Testis (tissue), 2 donors: ENCODE measurements at regions not wholly inside any gene's neighbourhood (a gene's known extent, or its start where the extent isn't known, plus 50 kb on each side); places are given as distances from the start of the nearest gene placed in this dataset.

Experiments
- DNase-seq: peaks from one replicate; pipeline ENCODE4 v3.0.0-alpha.2; 2019
- H3K27ac ChIP-seq, 2 donors: fragments of 200-600 bp; sonication (generic); one replicate each; pipeline ENCODE4 v1.5.1; 2019
- H3K27me3 ChIP-seq: fragments of 200-600 bp; sonication (generic); one replicate; pipeline ENCODE4 v1.5.1; 2019
- H3K36me3 ChIP-seq: fragments of 200-600 bp; sonication (generic); one replicate; pipeline ENCODE4 v1.5.1; 2017; ENCODE audit warnings: low read depth; ENCODE audit errors: missing control alignments
- H3K4me1 ChIP-seq: fragments of 200-600 bp; sonication (generic); one replicate; pipeline ENCODE4 v1.5.1; 2019
- H3K4me3 ChIP-seq, 2 donors: fragments of 200-600 bp; sonication (generic); one replicate each; pipeline ENCODE4 v1.5.1; 2017 to 2019
- H3K9me3 ChIP-seq: fragments of 200-600 bp; sonication (generic); one replicate; pipeline ENCODE4 v1.5.1; 2017
- CTCF ChIP-seq, 3 experiments: fragments of 450-650 bp in 2 of 3; fragments of 200-600 bp in 1 of 3; sonication (generic) in 1 of 3; IDR thresholded peaks; one replicate each; pipeline ENCODE4 v1.5.1; 2016 to 2019; ENCODE audit warnings: antibody characterized with exemption in 3 of 3, mild to moderate bottlenecking in 2 of 3, moderate library complexity in 1 of 3
- POLR2A ChIP-seq: fragments of 450-650 bp; IDR thresholded peaks from one replicate; pipeline ENCODE4 v1.6.1; 2017; ENCODE audit warnings: antibody characterized with exemption, mild to moderate bottlenecking, moderate library complexity
- WGBS, 2 donors: methylation state at CpG; one replicate each; pipeline ENCODE4 v1.1.5; 2018; 5-methylcytosine and 5-hydroxymethylcytosine counted together
- intact Hi-C: fragments of 100-400 bp; cut with DNase I; formaldehyde crosslinking; loops from one replicate; pipeline ENCODE4 v1.15.1; 2023; ENCODE audit warnings: low total_unique reads

DNA sequence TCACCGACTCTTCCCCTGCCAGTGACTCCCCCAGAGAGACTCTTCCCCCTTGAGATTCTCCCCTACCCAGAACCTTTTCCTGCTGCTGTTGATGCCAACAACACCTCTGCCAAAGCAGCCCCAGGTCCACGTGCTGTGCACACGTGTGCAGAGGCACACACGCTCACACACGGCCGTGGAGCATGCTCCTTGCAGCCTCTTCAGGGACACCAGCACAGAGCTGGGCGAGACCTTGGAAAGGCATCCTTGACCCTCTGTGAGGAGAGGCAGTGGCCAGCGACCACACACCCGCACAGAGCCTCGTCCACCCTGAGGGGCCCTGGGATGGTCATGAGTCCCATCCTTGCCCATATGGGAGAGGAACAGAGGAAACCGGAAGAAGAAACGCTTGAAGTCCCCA, 181.9 kb downstream of the RBFOX3 start:
- 71 to 74% methylated on average over 10 to 12 of the region's 12 CpGs for WGBS, 2 donors
- no peak overlapping the region for H3K4me3 ChIP-seq
- intact Hi-C loops, result no loop called here
- H3K9me3 ChIP-seq, result no peaks in the 10 kb centered on the region
- DNase-seq, result no peak
- no peaks in the 10 kb centered on the region for H3K4me1 ChIP-seq
- no peak overlapping the region for H3K27ac ChIP-seq
- no peaks in the 10 kb centered on the region for H3K27me3 ChIP-seq
- no peaks in the 10 kb centered on the region for H3K36me3 ChIP-seq
- no peak for TF ChIP-seq POLR2A
- TF ChIP-seq CTCF (IDR thresholded peaks at IDR 0.05), result no peak

DNA sequence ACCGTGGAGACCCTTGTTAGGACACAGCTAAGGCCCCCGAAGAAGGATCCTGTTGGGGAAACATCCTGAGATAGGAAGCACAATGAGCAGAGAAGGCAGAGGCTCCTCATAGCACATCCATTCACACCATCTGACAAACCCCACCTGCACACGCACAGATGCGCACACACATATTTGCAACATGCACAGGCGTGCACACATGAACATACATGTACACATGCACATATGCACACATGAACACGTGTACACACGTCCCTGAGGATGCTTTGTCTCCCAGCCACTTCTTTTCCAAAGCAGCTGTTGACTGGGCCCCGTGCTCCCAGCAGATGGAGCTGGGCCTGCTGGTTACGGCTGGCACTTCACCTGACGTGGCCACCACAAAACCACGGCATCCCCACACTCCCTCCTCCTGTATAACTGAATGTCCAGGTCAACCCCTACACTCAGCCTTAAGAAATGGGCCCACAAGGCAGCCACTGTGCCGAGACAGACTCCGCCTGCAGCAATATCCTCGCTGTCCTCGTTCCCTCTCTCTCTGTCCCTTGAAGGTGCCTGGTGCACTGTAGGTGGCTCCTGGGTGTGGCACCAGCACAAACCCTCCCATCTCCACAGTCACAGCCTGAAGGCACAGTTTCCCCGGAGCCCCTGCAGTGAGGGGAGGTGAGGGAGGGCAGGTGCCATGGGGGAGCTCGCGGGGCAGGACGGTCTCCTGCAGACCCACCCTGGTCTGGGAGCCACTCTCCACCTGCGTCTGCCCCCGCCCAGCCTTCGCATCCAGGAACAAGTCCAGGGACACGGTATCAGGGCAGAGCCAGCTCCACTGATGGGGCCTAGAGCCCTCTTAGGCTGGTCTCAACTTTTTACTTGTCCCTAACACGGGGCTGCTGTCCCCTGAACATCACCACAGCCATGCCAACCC, 183.0 kb downstream of the RBFOX3 start:
- 91% methylated on average over 18 to 24 of the region's 24 CpGs for WGBS, 2 donors
- Histone ChIP-seq H3K27ac (no peak overlapping the region), H3K4me3 (no peak overlapping the region), H3K36me3 (no peaks in the 10 kb centered on the region), H3K4me1 (no peaks in the 10 kb centered on the region), H3K27me3 (no peaks in the 10 kb centered on the region), H3K9me3 (no peaks in the 10 kb centered on the region)
- no peak for TF ChIP-seq POLR2A
- no peak for TF ChIP-seq CTCF (IDR thresholded peaks at IDR 0.05)
- intact Hi-C loops, result no loop called here
- DNase-seq, result no peak

DNA sequence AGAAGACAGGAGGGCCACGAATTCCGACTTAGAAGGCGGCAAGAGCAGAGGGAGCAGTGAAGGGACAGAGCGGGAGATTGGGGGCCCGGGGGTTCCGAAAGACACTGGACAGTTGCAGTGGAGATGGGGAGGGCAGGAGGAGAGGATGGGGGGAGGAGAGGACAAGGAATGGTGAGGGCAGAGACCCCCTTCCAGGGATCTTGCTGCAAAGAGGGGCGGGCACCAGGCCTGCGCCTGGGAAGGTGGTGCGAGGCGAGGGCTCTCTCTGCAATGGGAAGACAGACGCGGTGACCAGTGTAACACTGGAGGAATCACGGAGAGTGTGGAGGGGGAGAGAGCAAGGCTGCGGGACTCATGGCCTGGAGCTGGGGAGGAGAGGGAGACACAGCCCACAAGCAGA, 185.2 kb downstream of the RBFOX3 start:
- Histone ChIP-seq H3K4me1 (no peaks in the 10 kb centered on the region), H3K9me3 (no peaks in the 10 kb centered on the region), H3K36me3 (no peaks in the 10 kb centered on the region), H3K4me3 (no peak overlapping the region), H3K27ac (no peak overlapping the region), H3K27me3 (no peaks in the 10 kb centered on the region)
- DNase-seq, result no peak
- intact Hi-C loops, result no loop called here
- WGBS, 2 donors, result 89 to 91% methylated on average over 14 of the region's 14 CpGs
- TF ChIP-seq CTCF (IDR thresholded peaks at IDR 0.05) (no peak), POLR2A (no peak)

GRCh38 chr17:79424471-79425185, 186.2 kb downstream of the RBFOX3 start:
- no peak for DNase-seq
- TF ChIP-seq POLR2A (no peak), CTCF (IDR thresholded peaks at IDR 0.05) (no peak)
- no peak overlapping the region for H3K27ac ChIP-seq
- no peaks in the 10 kb centered on the region for H3K27me3 ChIP-seq
- no peaks in the 10 kb centered on the region for H3K4me1 ChIP-seq
- no peak overlapping the region for H3K4me3 ChIP-seq
- H3K36me3 ChIP-seq, result no peaks in the 10 kb centered on the region
- no peaks in the 10 kb centered on the region for H3K9me3 ChIP-seq
- intact Hi-C loops, result no loop called here
- WGBS, 2 donors, result 71 to 84% methylated on average over 7 to 9 of the region's 9 CpGs
